ENCODE measurements at regions not wholly inside any gene's neighbourhood (a gene's known extent, or its start where the extent isn't known, plus 50 kb on each side); places are given as distances from the start of the nearest gene placed in this dataset.

DNA sequence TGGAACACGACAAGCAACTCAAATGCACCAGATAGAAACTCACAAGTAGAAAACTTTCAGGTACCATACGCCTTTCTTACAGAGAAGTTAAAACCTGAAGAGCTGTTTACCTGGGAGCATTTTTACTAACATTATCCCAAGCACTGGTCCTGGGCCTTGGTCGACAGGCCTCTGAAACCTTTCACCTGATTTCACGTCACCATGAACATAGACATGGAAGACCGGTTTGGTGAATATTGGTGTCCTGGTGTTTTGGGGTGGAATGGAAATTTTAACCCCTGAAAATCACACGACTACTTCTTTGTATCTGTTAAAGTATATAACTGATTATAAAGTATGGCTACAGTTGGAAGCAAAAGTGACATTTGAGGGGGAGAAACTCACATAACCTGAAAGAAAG lies 176.6 kb upstream of the ARGLU1 start:
- no peak for DNase-seq

DNA sequence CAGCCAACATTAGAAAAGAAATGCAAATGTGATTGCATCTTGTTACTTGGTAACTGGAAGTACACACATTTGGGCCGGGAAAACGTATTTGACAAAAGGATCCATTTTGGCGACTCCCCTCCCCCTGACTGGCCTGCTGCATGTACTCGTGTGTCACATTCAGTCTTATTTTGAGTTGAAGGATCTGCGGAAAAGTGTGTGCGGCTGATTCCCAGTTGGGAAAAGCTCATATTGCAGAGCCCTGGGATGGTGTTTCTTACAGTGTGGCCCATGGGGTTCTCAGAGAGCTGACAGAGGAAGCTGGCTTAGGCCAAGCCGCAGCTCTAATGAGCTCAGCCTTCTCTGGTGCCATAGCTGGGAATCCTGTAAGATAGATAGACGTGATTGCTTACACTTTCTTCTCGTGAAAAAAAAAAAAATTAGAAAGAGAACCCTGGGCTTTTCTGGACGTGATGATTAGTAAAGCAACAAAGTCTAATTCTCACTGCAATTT lies 170.3 kb upstream of the ARGLU1 start:
- DNase-seq: no peak

DNA sequence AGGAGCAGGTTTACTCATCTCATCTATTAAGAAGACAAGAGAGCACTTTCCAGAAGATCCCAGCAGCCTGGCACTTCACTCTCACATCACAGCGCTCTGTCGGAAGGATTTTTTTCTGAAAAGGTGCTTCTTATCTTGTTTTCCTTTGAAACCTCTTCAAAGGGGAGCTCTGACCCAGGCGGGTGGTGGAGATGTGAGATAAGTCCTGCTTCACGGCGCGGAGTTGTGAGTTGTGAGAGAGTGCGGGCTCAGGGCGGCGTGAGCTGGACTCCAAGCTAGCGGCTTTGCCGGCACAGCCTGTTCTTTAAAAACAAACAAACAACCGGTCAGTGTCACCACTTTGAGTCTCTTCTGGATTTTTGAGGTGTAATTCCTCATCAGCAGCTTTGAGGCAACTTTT lies 169.0 kb upstream of the ARGLU1 start:
- DNase-seq: no peak

DNA sequence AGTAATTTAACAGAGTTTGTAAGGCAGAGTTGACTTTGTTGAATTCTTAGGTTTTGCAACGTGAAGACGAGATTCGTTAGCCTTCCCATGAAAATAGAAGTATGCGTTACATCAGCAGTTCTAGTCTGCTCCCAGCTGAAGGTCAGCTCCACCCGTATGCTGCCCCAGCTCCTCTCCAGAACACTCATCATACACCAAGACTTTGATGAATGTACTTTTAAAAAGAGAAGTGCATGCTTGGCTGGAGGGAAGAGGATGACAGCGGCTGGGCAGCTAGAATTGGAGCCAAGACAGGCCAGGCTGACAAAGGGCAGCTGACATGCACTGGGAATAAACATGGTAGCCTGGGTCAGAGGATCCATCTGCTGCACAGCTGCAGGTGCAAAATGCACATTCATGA lies 166.3 kb upstream of the ARGLU1 start:
- DNase-seq: no peak

DNA sequence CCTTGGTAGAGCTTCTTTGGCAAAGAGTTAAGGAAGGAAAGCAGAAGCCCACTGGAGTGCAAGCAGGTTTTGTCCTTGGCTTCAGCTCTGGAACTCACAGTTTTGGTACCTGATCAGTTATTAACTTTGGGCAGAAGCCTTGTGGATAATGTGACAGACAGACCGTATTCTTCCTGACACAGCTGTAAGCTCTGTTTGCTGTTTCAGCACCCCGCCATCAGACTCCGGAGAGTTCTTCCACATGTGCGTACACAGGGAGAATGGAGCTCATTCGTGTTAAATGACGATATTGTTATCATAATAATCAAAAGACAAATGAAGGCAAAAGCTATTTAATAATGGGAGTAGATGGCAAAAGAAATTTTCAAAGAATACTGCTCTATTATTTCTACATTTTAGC lies 155.1 kb upstream of the ARGLU1 start:
- no peak for DNase-seq

DNA sequence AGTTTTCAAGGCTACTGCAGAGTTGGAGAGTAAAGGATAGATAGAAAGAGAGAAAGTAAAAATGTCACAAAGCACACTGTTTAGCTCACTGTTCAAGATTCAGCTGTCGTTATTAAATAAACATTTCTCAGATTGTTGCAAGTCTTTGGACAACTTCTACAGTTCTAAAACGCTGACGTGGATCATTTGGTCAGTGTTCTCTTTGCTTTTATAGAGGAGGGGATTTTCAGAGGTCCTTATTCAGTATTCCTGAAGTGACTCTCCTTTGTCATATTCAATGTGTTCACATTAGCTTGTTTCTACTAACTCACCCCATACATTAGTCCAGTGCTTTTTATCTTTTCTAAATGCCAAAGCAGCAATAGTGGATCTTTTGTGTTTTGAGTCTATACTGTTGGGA lies 154.7 kb upstream of the ARGLU1 start:
- no peak for DNase-seq

DNA sequence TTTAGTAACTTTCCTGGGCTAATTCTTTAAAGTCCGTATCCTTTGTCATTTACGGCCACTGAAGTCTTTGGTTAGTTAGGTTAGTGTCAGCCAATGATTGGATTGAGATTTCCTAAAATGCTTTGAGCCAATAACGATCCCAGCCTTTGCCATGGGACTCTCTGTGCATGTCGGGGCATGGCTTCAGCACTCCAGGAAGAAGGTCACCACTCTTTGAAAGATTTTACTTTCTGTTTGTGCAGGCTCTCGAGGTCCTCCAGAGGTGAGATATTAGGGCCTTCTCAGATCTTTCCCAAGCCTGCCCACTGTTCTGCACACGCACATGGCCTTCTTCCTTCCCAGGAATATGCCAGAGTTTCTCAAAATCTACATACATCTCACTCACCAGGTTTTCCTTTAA lies 153.7 kb upstream of the ARGLU1 start:
- DNase-seq: no peak

DNA sequence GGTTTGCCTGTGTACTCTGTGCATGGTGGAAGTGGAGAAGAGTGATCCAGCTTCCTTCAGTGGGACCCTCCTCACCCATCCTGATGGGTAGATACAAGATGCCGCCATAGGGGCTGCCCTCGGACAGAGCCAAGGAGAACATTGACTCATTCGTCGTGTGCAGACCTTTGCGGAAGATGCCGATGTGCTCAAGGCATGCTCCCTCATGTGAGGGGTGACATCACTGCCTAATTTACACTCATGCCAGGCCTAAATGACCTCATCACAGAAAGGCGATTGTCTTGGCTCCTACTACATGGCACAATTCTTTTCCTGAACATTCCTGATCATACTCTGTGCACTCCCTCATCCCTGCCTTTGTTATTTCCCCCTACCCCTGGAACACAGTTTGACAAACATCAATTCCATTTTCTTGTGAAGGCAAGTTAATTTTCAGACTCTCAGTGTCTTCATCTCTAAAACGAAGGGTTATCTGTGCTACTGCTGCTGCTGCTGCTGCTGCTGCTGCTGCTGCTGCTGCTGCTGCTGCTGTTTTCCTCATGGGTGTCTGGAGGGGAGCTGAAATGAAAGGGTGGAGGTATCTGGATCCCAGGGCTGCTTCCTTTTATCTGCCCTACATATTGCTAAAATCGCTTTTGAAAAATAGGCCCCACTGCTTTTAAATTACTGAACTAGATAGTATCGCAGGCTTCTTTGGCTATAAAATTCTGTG lies 146.5 kb upstream of the ARGLU1 start:
- no peak for DNase-seq

DNA sequence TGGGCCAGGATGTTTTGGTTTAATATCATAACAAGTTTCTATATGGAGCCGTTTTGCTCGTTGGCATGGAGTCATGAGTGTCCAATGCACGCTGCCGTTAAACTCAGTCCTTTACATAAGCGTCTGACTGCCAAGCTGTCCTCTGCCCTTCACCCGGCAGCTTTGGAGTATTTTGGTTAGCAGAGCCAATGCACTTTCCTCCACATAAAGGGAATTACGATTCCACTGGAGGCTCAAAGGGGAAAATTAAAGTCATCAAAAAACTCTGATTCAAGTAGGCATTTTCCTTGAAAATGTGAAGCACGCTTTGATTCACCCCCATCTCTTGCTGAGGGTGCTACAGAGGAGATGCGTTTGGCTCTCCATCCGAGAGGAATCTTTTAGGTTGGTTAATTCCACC lies 144.4 kb upstream of the ARGLU1 start:
- no peak for DNase-seq

DNA sequence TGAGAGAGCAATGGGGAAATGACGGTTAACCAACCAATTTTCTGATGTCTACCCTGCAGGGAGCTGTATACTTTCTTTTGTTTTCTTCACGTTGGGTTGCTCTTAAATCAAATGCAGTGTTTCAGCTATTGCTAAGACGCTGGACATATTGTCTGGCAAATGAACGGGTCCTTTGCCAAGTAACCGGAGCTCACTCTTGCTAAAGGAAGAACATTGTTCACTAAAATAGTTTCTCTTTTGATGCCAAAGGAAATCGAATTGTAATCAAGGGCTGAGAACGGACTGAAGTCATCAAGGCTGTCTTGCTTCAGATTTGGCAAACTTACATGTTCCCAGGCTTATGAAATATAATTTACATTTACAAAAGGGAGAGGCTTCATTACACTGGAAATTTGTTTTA lies 142.3 kb upstream of the ARGLU1 start:
- DNase-seq: no peak

DNA sequence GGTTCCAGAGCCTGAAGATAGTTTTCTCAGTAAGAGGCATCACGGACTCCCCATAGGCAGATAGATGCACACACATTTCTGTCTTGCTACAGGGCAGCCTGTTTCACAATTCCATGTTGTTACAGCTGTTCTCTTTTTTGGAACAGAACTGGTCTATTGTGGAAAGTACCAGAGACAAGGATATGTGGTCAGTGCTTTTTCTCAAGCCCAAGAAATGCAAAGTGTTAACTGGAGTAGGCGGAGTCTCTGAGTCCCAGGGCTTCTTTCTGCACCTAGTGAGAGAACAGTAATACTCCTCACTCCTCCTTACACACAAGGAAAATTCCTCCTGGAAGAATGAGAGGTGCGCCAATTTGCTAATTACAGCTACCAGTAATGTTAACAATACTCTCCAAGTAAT lies 141.6 kb upstream of the ARGLU1 start:
- no peak for DNase-seq

DNA sequence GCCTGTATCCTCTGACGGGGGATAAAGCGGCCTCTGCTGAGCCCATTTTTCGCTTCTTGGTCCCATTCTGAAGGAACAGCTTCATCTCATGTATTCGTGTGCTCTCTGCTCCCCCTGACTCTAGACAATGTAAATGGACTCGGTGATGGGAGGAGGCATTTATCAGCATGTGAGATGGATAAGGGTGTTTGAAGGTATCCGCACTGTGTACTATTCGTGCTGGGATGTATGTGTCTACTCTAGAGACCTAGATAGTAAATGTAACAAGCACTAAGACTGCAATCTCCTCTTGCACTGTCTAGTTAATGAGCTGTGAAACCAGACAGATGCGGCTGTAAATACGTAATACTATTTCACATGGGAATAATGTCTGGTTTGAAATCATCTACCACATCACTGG lies 134.6 kb upstream of the ARGLU1 start:
- DNase-seq: no peak

DNA sequence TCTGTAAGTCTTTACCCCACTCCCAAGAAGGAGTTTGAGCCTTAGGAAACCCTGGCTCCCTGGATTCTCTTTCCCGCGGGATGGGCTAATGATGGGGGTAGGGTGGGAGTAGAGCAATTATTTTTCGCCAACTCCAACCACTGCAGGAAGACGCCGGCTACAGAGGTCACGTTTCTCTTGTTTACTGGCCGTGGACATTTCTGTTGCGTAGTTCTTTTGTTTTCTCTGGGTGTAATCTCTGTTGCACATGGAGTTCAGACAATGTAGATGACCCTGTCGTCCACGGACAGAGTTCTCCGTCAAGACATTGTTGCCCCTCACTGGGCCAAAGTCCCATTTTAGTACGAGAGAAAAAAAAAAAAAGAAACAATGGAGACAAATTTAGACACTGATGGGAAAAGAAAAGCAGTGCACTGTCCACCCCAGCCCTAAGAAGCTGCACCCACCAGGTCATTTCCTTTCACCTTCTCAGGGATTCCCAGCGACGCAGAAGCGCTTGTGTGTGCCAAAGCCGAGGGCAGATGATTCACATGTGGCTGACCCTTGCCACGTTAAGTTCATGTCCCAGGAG lies 133.9 kb upstream of the ARGLU1 start:
- no peak for DNase-seq

DNA sequence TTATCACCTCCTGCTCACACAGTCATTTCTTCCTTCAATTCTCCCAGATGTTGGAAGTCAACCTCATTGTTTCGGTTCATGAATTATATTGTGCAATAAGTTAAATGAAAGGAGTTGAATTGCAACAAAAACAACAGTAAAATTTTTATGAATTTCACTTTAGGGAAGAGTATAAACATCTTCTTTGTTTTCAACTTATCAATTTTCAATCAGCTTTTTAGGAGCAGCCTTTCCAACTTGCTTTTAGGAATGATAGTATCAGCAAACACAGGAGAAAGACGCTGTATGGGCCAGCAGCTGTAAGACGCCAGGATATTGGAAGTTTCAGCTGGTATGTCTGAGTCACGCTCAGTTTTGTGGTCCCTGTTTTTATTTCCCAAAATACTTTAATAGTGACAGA lies 132.5 kb upstream of the ARGLU1 start:
- no peak for DNase-seq

DNA sequence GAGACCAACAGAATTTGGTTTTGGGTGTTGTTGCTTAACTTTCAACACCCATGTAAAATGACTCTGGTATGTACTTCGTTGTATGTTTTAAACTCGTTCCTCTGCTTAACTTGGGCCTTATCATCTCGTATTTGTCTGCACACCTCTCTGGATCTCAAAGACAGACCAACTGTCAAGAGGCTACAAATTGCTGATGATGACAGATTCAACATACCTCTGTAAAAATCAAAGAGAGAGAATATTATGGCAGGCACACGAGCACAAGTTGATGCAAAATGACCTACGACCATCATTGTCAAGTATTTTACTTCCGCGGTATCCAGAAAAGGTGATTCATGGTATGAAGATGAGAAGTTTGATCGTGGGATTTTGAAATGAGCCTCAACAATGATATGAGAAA lies 132.1 kb upstream of the ARGLU1 start:
- DNase-seq: no peak

DNA sequence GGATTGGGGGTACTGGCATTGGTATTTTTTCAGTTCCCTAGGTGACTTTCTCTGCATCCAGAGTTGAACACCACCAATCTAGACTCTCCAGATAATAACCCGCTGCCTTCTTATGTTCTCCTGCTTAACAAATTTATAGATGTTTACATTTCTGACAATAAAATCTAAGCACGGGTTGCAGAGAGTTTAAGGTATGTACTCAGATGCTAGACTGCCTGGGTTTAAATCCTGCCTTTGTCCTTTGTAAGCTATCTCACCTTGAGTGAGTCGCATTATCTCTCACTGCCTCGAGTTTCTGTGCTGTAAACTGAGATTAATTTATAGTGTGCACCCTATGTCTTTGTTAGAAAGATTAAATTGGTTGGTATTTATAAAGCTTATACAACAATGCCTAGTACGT lies 131.4 kb upstream of the ARGLU1 start:
- no peak for DNase-seq

DNA sequence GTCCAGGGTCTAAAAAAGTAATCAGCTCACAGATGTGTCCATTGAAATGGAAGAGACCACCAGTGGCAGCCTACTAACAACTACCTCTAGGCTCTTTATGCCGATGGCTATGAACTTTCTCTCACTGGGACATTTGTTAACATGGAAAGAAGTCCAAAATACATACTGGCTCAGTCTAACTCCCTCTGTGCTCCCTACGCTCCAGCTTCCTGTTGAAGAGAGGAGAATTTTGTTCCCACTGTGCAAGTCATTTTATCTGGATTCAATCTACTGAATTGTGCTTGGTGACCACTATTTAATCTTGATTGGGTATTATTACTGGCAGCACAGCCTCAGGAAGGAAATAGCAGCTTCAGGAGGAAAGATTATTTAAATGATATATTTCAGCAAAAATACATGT lies 128.8 kb upstream of the ARGLU1 start:
- DNase-seq: no peak

DNA sequence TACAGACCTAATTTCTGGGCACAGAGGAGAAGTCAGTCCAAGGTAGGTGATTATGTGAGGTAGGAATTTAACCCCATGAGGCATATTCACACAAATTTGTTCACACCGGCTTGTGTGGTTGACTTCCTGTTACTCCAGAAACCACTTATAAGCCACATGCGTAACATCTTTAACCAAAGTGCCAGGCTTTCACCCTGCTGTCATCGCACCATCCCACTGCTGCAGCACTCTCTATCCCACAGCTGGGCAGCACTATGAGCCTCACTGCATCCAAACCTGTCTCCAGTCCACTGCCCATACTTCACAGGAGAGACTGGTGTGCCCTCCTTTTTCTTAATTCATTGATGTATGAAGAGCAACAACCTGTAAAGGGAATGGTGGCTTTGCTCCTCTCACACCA lies 128.2 kb upstream of the ARGLU1 start:
- no peak for DNase-seq

DNA sequence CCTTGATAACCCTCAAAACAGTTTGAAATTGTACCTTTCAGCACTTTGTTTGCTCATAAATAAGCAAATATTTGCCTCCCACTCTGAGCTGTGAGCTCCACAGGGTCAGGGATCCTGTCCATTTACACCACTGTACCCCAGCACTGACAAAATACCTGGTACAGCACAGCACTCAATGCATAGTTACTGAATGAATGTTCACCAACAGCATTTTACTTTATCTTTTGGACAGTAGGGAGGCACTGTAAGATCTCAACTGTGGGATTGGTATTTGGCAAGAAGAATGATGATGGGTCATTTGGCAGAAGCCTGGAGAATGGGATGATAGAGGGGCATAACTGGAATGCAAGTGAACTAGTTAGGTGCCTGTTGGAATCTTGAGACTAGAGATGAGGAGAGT lies 127.2 kb upstream of the ARGLU1 start:
- DNase-seq: no peak

DNA sequence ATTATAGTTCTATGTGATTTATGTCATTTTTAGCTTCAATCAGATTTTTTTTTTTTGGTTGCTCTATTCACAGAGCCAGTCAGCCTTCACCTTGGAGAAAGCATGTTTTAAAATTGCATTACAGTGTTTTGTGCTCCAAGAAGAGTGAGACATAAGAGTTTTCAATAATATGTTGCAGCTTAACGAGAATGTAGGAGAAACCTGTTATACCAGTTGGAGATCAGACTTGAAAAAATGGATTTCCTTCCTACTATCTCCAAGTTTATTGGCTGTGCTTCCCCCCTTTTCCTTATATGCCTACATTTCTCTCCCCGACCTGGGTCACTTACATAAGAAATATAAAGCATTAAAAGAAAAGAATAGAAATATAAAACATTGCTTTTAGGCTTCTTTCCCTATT lies 123.9 kb upstream of the ARGLU1 start:
- no peak for DNase-seq

DNA sequence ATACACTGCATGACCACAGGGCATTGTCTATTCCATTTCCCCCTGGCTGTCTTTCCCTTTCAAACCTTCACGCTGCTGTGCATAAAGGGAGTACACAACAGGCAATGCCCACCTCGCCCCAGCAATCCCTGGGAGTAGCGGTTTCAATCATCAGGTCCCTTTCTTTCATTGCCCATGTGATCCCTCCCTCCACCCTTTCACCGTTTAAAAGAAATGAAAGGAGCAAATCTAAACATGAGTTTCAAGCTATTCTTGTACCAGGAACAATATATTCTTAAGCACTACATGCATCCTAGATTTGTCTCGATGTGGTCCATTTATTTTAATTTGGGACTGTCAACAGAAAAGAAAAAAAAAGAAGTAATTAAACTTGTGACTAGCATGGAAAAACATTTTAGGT lies 123.4 kb upstream of the ARGLU1 start:
- DNase-seq: no peak

DNA sequence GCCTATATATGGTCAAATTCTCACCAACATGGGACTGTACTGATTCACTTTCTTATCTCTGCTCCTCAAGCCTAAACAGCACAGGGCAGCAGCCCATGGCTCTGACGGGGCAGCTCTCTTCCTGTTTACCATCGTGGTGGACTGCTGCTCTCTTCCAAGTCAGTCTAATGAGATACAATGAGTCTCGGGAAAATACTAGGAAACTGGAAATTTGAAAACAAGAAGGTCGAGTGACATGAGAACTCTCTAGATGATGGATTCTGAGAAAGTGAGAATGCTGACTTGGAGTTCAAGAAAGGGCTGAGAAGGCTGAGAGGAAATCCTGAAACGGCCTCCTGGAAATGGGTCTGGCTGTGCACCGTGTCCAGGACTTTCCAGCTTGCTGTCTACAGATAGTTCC lies 122.8 kb upstream of the ARGLU1 start:
- DNase-seq: no peak

DNA sequence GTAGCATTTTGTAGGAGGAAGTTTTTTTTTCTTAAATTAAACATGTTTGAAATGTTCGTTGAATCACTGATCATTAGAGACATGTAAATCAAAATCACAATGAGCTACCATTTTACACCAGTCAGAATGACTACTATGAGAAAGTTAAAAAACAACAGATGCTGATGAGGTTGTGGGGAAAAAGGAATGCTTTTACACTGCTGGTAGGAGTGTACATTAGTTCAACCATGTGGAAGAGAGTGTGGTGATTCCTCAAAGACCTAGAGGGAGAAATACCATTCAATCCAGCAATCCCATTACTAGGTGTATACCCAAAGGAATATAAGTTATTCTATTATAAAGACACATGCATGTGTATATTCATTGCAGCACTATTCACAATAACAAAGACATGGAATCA lies 122.0 kb upstream of the ARGLU1 start:
- no peak for DNase-seq

DNA sequence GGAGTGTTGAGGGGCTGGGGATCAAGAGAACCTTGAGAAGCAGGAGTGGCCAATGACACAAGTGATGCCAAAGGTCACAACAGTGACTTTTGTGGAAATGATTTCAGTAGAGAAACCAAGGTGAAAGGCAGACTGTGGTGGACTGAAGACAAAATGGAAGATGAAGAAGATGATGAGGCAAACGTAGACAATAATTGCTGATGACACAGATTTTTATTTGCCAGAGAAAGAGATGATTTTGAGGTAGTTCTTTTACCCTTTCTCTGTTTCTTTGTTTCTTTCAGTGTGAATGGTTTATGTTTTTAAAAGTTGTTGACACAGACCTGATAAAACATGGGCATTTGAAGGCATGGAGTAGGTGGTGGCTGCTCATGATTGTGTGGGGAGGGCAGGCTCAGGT lies 121.0 kb upstream of the ARGLU1 start:
- no peak for DNase-seq

DNA sequence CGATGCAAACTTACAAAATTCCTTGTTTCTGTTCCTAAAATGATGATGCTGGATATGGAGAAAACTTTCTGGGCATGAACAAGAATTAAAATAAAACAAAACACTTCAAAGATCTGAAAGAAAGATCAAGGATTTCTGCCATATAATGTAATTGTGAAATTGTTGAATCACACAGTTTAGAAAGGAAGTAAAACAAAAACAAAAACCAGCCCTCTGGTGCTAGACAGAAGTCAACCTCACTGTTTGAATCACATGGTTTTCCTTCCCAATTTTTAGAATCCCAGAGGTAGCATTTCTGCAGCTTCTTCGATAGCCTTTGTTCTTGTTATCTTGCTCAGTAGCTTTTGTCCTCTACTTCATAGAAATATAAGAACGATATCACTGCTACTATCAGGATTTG lies 118.2 kb upstream of the ARGLU1 start:
- DNase-seq: no peak
